Type B pancreatic cell (in vitro differentiated cells): ENCODE measurements at regions not wholly inside any gene's neighbourhood (a gene's known extent, or its start where the extent isn't known, plus 50 kb on each side); places are given as distances from the start of the nearest gene placed in this dataset.
"Not testable (repeated sequence)": the region's sequence is repeated elsewhere in the genome, so short reads cannot be mapped to it uniquely, and the experiment has no call there.

ENCODE experiments used
- DNase-seq: peaks from one replicate; pipeline ENCODE4 v3.0.0; 2021; ENCODE audit warnings: mixed read lengths; ENCODE audit not compliant: unreplicated experiment; ENCODE audit errors: extremely low spot score
- H3K27ac Mint-ChIP-seq: 2 replicates; pipeline ENCODE4 v1.8.0; 2021; ENCODE audit warnings: mild to moderate bottlenecking, mixed read lengths
- H3K27me3 Mint-ChIP-seq: 2 replicates; pipeline ENCODE4 v1.8.0; 2021; ENCODE audit warnings: mixed read lengths
- H3K36me3 Mint-ChIP-seq: 2 replicates; pipeline ENCODE4 v1.8.0; 2021; ENCODE audit warnings: mixed read lengths
- H3K4me1 Mint-ChIP-seq: one replicate; pipeline ENCODE4 v1.8.0; 2021; ENCODE audit warnings: mixed read lengths; ENCODE audit not compliant: unreplicated experiment
- H3K4me3 Mint-ChIP-seq: 2 replicates; pipeline ENCODE4 v1.8.0; 2021; ENCODE audit warnings: mild to moderate bottlenecking, mixed read lengths
- H3K9me3 Mint-ChIP-seq: 2 replicates; pipeline ENCODE4 v1.8.0; 2021; ENCODE audit warnings: mixed read lengths
- CTCF ChIP-seq: fragments of 200-600 bp; sonication (generic); conservative IDR thresholded peaks from 2 replicates; pipeline ENCODE4 v1.5.0; 2021; ENCODE audit warnings: antibody characterized with exemption, mild to moderate bottlenecking

- H3K27me3 Mint-ChIP-seq: no peaks in the 10 kb centered on the region
- H3K4me3 Mint-ChIP-seq: no peak overlapping the region
Measured at GRCh38 chr2:31770741-31771140, 190.0 kb upstream of the SRD5A2 start.

GRCh38 chr2:31765078-31765945 is 184.6 kb upstream of the SRD5A2 start:
- no peak for DNase-seq
- Mint-ChIP-seq H3K36me3 (no peaks in the 10 kb centered on the region), H3K4me3 (no peak overlapping the region), H3K4me1 (no peaks in the 10 kb centered on the region), H3K27me3 (no peaks in the 10 kb centered on the region), H3K9me3 (no peaks in the 10 kb centered on the region), H3K27ac (no peak overlapping the region)
- TF ChIP-seq CTCF: no peak

More at GRCh38 chr2:31770741-31771140, 190.0 kb upstream of the SRD5A2 start:
- H3K4me1 Mint-ChIP-seq: no peaks in the 10 kb centered on the region
- TF ChIP-seq CTCF: no peak
- no peaks in the 10 kb centered on the region for H3K9me3 Mint-ChIP-seq
- no peak overlapping the region for H3K27ac Mint-ChIP-seq
- DNase-seq: no peak
- no peaks in the 10 kb centered on the region for H3K36me3 Mint-ChIP-seq

- DNase-seq: no peak
Measured at GRCh38 chr2:31764169-31764568, 183.4 kb upstream of the SRD5A2 start.

GRCh38 chr2:31762085-31762484 is 181.3 kb upstream of the SRD5A2 start:
- Mint-ChIP-seq H3K9me3 (no peaks in the 10 kb centered on the region), H3K4me3 (no peak overlapping the region), H3K4me1 (no peaks in the 10 kb centered on the region), H3K27me3 (peaks cover 5% of the 10 kb centered on the region), H3K27ac (no peak overlapping the region), H3K36me3 (no peaks in the 10 kb centered on the region)
- DNase-seq: no peak
- no peak for TF ChIP-seq CTCF

More at GRCh38 chr2:31764169-31764568, 183.4 kb upstream of the SRD5A2 start:
- no peak for TF ChIP-seq CTCF
- no peaks in the 10 kb centered on the region for H3K36me3 Mint-ChIP-seq
- H3K9me3 Mint-ChIP-seq: no peaks in the 10 kb centered on the region
- H3K27me3 Mint-ChIP-seq: no peaks in the 10 kb centered on the region
- no peak overlapping the region for H3K27ac Mint-ChIP-seq
- no peaks in the 10 kb centered on the region for H3K4me1 Mint-ChIP-seq
- no peak overlapping the region for H3K4me3 Mint-ChIP-seq

GRCh38 chr2:31757351-31757750 is 176.6 kb upstream of the SRD5A2 start:
- H3K4me3 Mint-ChIP-seq, H3K4me1 Mint-ChIP-seq, H3K9me3 Mint-ChIP-seq, H3K36me3 Mint-ChIP-seq, DNase-seq, H3K27ac Mint-ChIP-seq: not testable (repeated sequence)
- peaks cover 11% of the 10 kb centered on the region for H3K27me3 Mint-ChIP-seq

GRCh38 chr2:31748746-31749145 is 168.0 kb upstream of the SRD5A2 start:
- not testable (repeated sequence) for H3K4me1 Mint-ChIP-seq, H3K36me3 Mint-ChIP-seq, DNase-seq, H3K4me3 Mint-ChIP-seq, H3K27me3 Mint-ChIP-seq, H3K9me3 Mint-ChIP-seq, H3K27ac Mint-ChIP-seq
